Suprapubic skin (tissue), 3 donors: ENCODE measurements at regions not wholly inside any gene's neighbourhood (a gene's known extent, or its start where the extent isn't known, plus 50 kb on each side); places are given as distances from the start of the nearest gene placed in this dataset.

ENCODE experiments used
- CTCF ChIP-seq, 2 donors: fragments of 200-600 bp in 1 of 2; fragments of 450-650 bp in 1 of 2; sonication (generic) in 1 of 2; IDR thresholded peaks; one replicate each; pipeline ENCODE4 v1.5.1; 2016 to 2019; ENCODE audit warnings: antibody characterized with exemption in 2 of 2, mild to moderate bottlenecking in 1 of 2, moderate library complexity in 1 of 2
- EP300 ChIP-seq: sonication (generic); formaldehyde crosslinking; IDR thresholded peaks from one replicate; pipeline ENCODE4 v1.6.1; 2017; ENCODE audit warnings: antibody characterized with exemption
- POLR2A ChIP-seq, 2 donors: fragments of 450-650 bp; IDR thresholded peaks; one replicate each; pipeline ENCODE4 v1.6.1; 2017; ENCODE audit warnings: antibody characterized with exemption in 2 of 2, mild to moderate bottlenecking in 2 of 2, moderate library complexity in 2 of 2

DNA sequence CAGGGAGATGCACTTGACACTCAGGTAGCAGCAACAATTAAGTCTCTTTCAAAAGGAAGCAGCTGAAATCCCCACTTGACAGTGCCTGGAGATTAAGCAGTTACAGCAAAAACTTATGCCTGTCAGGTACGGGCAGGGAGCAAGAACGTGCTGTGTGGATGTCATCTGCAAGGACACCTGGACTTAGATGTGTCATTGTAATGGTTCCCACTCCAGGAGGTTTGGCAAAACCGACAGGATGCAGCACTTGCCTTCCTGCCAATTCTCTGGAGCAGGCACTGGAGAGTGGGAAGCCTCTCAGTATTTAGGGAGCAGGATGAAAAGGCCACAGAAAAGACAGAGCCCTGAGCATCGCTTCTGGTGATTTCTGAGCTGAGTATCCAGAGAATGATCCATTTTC lies 292.4 kb downstream of the PDCD6IP start:
- TF ChIP-seq CTCF (IDR thresholded peaks at IDR 0.05) (no peak), EP300 (no peak), POLR2A (IDR thresholded peaks at IDR 0.05) (no peak)
